Endothelial cell of umbilical vein (primary cell): ENCODE measurements at regions not wholly inside any gene's neighbourhood (a gene's known extent, or its start where the extent isn't known, plus 50 kb on each side); places are given as distances from the start of the nearest gene placed in this dataset.

Experiments used
- BruUV-seq: library from RNA; stranded (reverse); fragments of 400-500 nt; replicated peaks from 2 replicates; lab custom pipeline; 2021; lab: Mats Ljungman, UMichigan
- CTCF ChIA-PET: fragments of 300-600, 350-600 bp; sonication (Branson Sonifier 250); formaldehyde crosslinking; loops from one replicate; lab custom pipeline; 2021; ENCODE audit warnings: antibody characterized with exemption, inconsistent platforms; lab: Charles Lee
- POLR2A ChIA-PET: fragments of 300-600, 350-600 bp; sonication (Branson Sonifier 250); formaldehyde crosslinking; loops from one replicate; lab custom pipeline; 2021; ENCODE audit warnings: antibody characterized with exemption, inconsistent platforms; lab: Charles Lee
- DNase-seq: peaks from one replicate; pipeline ENCODE4 v3.0.0-alpha.2; 2011; ENCODE audit warnings: low read depth, low spot score
- FAIRE-seq: peaks from 2 replicates; lab custom pipeline; 2011; peaks lifted over from hg19 to GRCh38; lab: Jason Lieb, UNC
- H2AFZ ChIP-seq: 2 replicates; pipeline ENCODE4 v1.6.0; 2012; ENCODE audit warnings: low read depth, low read length, control low read depth, inconsistent platforms
- H3K27ac ChIP-seq: 2 replicates; pipeline ENCODE4 v1.5.1; 2011; ENCODE audit warnings: low read depth, mild to moderate bottlenecking, control low read depth, low read length, moderate library complexity; ENCODE audit not compliant: insufficient read depth
- H3K27me3 ChIP-seq, 2 experiments: 2 replicates each; pipeline versions ENCODE4 v1.6.0 to v1.6.1; 2011; ENCODE audit warnings: low read length in 2 of 2, mixed read lengths in 1 of 2; ENCODE audit not compliant: control insufficient read depth in 2 of 2, insufficient read depth in 2 of 2
- H3K36me3 ChIP-seq, 2 experiments: 2 replicates in 1 of 2; 3 replicates in 1 of 2; pipeline ENCODE4 v1.5.1; 2011; ENCODE audit warnings: low read length in 2 of 2, mild to moderate bottlenecking in 1 of 2, moderate library complexity in 1 of 2; ENCODE audit not compliant: control insufficient read depth in 2 of 2, insufficient read depth in 2 of 2; ENCODE audit errors: extremely low read depth in 1 of 2
- H3K4me1 ChIP-seq: 3 replicates; pipeline ENCODE4 v1.5.1; 2011; ENCODE audit warnings: mild to moderate bottlenecking, low read length; ENCODE audit not compliant: control insufficient read depth, insufficient read depth; ENCODE audit errors: extremely low read depth
- H3K4me2 ChIP-seq: 2 replicates; pipeline ENCODE4 v1.6.1; 2011; ENCODE audit warnings: low read length, control low read depth, mixed read lengths; ENCODE audit not compliant: insufficient read depth
- H3K4me3 ChIP-seq, 3 experiments: fragments of 200-600 bp in 1 of 3; sonication (generic), shearing (Covaris generic) in 1 of 3; replicated peaks in 1 of 3; 2 replicates each; pipeline ENCODE4 v1.5.1; 2011 to 2016; ENCODE audit warnings: control low read depth in 3 of 3, low read length in 3 of 3, mild to moderate bottlenecking in 2 of 3, inconsistent platforms in 1 of 3, low read depth in 1 of 3, moderate library complexity in 1 of 3; ENCODE audit not compliant: insufficient read depth in 1 of 3
- H3K79me2 ChIP-seq: 2 replicates; pipeline ENCODE4 v1.6.0; 2012; ENCODE audit warnings: low read length, inconsistent platforms; ENCODE audit not compliant: control insufficient read depth, insufficient read depth
- H3K9ac ChIP-seq: replicated peaks from 2 replicates; pipeline ENCODE3; 2011; ENCODE audit warnings: low read length, control low read depth; ENCODE audit not compliant: insufficient read depth; ENCODE audit errors: extremely low read depth
- H3K9me1 ChIP-seq: replicated peaks from 3 replicates; pipeline ENCODE4 v1.6.0; 2011; ENCODE audit warnings: mild to moderate bottlenecking, low read length; ENCODE audit not compliant: control insufficient read depth, insufficient read depth; ENCODE audit errors: extremely low read depth
- H3K9me3 ChIP-seq: replicated peaks from 2 replicates; pipeline ENCODE4 v1.5.1; 2012; ENCODE audit warnings: low read length, inconsistent platforms; ENCODE audit not compliant: control insufficient read depth, insufficient read depth
- H4K20me1 ChIP-seq: replicated peaks from 2 replicates; pipeline ENCODE3; 2011; ENCODE audit warnings: mild to moderate bottlenecking, low read length; ENCODE audit not compliant: control insufficient read depth, insufficient read depth; ENCODE audit errors: extremely low read depth
- EZH2 ChIP-seq: IDR thresholded peaks from 2 replicates; pipeline ENCODE4 v1.6.1; 2012; ENCODE audit warnings: borderline replicate concordance, low read depth, mild to moderate bottlenecking, moderate library complexity, low read length, inconsistent platforms; ENCODE audit not compliant: severe bottlenecking
- FOS ChIP-seq: IDR thresholded peaks from 2 replicates; pipeline ENCODE4 v1.6.1; 2011; ENCODE audit warnings: mild to moderate bottlenecking, low read length, moderate library complexity, borderline replicate concordance; ENCODE audit not compliant: insufficient read depth
- GATA2 ChIP-seq: IDR thresholded peaks from 2 replicates; pipeline ENCODE4 v1.7.0; 2011; ENCODE audit warnings: low read depth, mild to moderate bottlenecking, moderate library complexity, mixed read lengths, low read length; ENCODE audit not compliant: insufficient read length, insufficient read depth
- JUN ChIP-seq: IDR thresholded peaks from 2 replicates; pipeline ENCODE4 v1.6.1; 2011; ENCODE audit warnings: borderline replicate concordance, low read depth; ENCODE audit not compliant: insufficient read length, insufficient read depth
- MAX ChIP-seq: IDR thresholded peaks from 2 replicates; pipeline ENCODE4 v1.6.1; 2011; ENCODE audit not compliant: insufficient read depth, insufficient read length
- MYC ChIP-seq: IDR thresholded peaks from one replicate; pipeline ENCODE4 v1.6.1; 2011; ENCODE audit warnings: mild to moderate bottlenecking, low read depth, low read length
- POLR2A ChIP-seq: IDR thresholded peaks from 2 replicates; pipeline ENCODE4 v1.6.1; 2012; ENCODE audit warnings: low read depth, mild to moderate bottlenecking, control low read depth, low read length
- POLR2AphosphoS5 ChIP-seq: IDR thresholded peaks from 2 replicates; pipeline ENCODE4 v1.6.1; 2012; ENCODE audit warnings: low read depth, mild to moderate bottlenecking, control low read depth, low read length, moderate library complexity; ENCODE audit not compliant: insufficient read depth
- dilution Hi-C: fragments of 300-500 bp; cut with MboI; formaldehyde crosslinking; loops from one replicate; pipeline ENCODE4 v1.15.0; 2019; ENCODE audit warnings: low sequenced_read_pairs; ENCODE audit not compliant: extremely low pct_ligation_motif_present
- intact Hi-C: fragments of 100-400 bp; cut with micrococcal nuclease; formaldehyde crosslinking; loops from one replicate; pipeline ENCODE4 v1.10.0; 2022
- TF ChIP-seq, protein P1 (sequence below), 2 donors: IDR thresholded peaks; 1 replicate in 1 of 2; 2 replicates in 1 of 2; pipeline ENCODE4 v1.5.1; 2011; ENCODE audit warnings: low read length in 2 of 2, mild to moderate bottlenecking in 2 of 2, moderate library complexity in 2 of 2, control low read depth in 1 of 2, inconsistent platforms in 1 of 2, low read depth in 1 of 2; ENCODE audit not compliant: insufficient read depth in 1 of 2; ENCODE audit errors: extremely low read depth in 1 of 2

DNA sequence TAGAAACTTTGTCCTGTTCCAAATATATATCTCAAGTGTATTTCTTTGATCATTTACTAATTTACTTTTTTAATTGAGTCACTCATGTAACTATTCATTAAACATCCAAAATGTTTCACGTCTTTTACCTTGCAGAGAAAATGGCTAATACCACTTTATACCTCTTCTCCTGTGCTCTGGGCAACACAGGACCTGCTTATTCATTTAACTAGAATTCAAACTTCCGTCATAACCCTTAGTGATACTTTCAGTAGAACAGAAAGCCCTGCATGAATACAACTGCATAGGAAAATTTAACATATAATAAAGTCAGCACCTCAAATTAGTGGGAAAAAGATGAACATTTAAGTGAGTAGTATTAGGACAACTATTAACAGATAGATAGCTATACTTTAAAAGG lies 205.2 kb downstream of the MREG start:
- Histone ChIP-seq H3K4me2 (no peak overlapping the region), H3K9me3 (no peaks in the 10 kb centered on the region), H2AFZ (no peak overlapping the region), H3K4me3 (no peak overlapping the region), H3K36me3 (peaks cover 3 to 5% of the 10 kb centered on the region in 2 experiments), H3K27me3 (no peaks in the 10 kb centered on the region), H3K79me2 (peaks cover 42% of the 10 kb centered on the region), H3K9me1 (peaks cover 1% of the 10 kb centered on the region), H4K20me1 (peaks cover 5% of the 10 kb centered on the region), H3K9ac (no peak overlapping the region), H3K4me1 (no peaks in the 10 kb centered on the region), H3K27ac (no peak overlapping the region)
- DNase-seq: no peak
- ChIA-PET CTCF (interaction anchor here (0.9 to 1.4 kb wide), 3 partner anchors 8 to 14 kb away, joined by 3 to 4 read pairs (median 3); no protein-coding TSS in a partner anchor), POLR2A (no interaction called here)
- intact Hi-C loops (no loop called here), dilution Hi-C loops (no loop called here)
- FAIRE-seq: no peak
- BruUV-seq: no TSS peak
- TF ChIP-seq GATA2 (no peak), MYC (no peak), MAX (no peak), FOS (no peak), POLR2A (no peak), JUN (no peak), EZH2 (no peak), POLR2AphosphoS5 (no peak)
- TF ChIP-seq, protein P1, sequence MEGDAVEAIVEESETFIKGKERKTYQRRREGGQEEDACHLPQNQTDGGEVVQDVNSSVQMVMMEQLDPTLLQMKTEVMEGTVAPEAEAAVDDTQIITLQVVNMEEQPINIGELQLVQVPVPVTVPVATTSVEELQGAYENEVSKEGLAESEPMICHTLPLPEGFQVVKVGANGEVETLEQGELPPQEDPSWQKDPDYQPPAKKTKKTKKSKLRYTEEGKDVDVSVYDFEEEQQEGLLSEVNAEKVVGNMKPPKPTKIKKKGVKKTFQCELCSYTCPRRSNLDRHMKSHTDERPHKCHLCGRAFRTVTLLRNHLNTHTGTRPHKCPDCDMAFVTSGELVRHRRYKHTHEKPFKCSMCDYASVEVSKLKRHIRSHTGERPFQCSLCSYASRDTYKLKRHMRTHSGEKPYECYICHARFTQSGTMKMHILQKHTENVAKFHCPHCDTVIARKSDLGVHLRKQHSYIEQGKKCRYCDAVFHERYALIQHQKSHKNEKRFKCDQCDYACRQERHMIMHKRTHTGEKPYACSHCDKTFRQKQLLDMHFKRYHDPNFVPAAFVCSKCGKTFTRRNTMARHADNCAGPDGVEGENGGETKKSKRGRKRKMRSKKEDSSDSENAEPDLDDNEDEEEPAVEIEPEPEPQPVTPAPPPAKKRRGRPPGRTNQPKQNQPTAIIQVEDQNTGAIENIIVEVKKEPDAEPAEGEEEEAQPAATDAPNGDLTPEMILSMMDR (IDR thresholded peaks at IDR 0.05; ENCODE audit: extremely low read depth in 1 of 2, insufficient read depth in 1 of 2, low read depth in 1 of 2, low read length in 2 of 2): no peak
